Epithelial cell of esophagus (primary cell): ENCODE measurements at regions not wholly inside any gene's neighbourhood (a gene's known extent, or its start where the extent isn't known, plus 50 kb on each side); places are given as distances from the start of the nearest gene placed in this dataset.
"Not testable (repeated sequence)": the region's sequence is repeated elsewhere in the genome, so short reads cannot be mapped to it uniquely, and the experiment has no call there.

Source experiments
- DNase-seq: peaks from one replicate; pipeline ENCODE4 v3.0.0; 2010; ENCODE audit warnings: low read depth
- H3K4me3 ChIP-seq: 2 replicates; pipeline ENCODE4 v1.5.1; 2011; ENCODE audit warnings: mild to moderate bottlenecking, low read length, control low read depth
- TF ChIP-seq, protein P1 (sequence below): IDR thresholded peaks from 2 replicates; pipeline ENCODE4 v1.5.1; 2011; ENCODE audit warnings: low read depth, mild to moderate bottlenecking, low read length, control low read depth, inconsistent platforms; ENCODE audit not compliant: insufficient read depth; ENCODE audit errors: missing control alignments

GRCh38 chr13:31538067-31539042 lies 201.0 kb upstream of the RXFP2 start:
- H3K4me3 ChIP-seq = no peak overlapping the region
- peak; percentile 39 for DNase-seq
- TF ChIP-seq, protein P1, sequence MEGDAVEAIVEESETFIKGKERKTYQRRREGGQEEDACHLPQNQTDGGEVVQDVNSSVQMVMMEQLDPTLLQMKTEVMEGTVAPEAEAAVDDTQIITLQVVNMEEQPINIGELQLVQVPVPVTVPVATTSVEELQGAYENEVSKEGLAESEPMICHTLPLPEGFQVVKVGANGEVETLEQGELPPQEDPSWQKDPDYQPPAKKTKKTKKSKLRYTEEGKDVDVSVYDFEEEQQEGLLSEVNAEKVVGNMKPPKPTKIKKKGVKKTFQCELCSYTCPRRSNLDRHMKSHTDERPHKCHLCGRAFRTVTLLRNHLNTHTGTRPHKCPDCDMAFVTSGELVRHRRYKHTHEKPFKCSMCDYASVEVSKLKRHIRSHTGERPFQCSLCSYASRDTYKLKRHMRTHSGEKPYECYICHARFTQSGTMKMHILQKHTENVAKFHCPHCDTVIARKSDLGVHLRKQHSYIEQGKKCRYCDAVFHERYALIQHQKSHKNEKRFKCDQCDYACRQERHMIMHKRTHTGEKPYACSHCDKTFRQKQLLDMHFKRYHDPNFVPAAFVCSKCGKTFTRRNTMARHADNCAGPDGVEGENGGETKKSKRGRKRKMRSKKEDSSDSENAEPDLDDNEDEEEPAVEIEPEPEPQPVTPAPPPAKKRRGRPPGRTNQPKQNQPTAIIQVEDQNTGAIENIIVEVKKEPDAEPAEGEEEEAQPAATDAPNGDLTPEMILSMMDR = peak; percentile 52

- DNase-seq = no peak
- H3K4me3 ChIP-seq = no peak overlapping the region
- TF ChIP-seq, protein P1 = no peak
Observed at GRCh38 chr13:31540281-31540680, 199.0 kb upstream of the RXFP2 start.

GRCh38 chr13:31543190-31543589 lies 196.1 kb upstream of the RXFP2 start:
- H3K4me3 ChIP-seq = no peak overlapping the region
- TF ChIP-seq, protein P1 = no peak
- DNase-seq = no peak

DNA sequence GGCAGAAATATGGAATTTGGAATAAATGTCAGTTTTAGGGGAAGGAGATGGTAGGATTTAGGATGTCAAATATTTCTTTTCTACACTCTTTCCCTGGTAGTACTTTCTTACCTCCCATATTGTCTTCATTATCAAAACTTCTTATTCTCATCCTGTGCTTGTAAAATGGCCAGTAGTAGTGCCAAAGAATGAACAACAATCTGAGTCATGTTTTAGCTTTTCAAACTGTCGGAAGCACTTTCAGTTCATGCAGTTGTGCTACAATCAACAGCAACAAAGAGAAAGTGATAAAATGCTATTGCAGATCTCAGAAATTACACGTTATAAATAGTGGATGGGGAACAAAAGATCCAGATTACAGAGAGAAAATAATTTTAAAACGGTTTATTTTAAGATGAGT lies 193.7 kb upstream of the RXFP2 start:
- no peak for DNase-seq
- TF ChIP-seq, protein P1 = no peak
- H3K4me3 ChIP-seq = no peak overlapping the region

DNA sequence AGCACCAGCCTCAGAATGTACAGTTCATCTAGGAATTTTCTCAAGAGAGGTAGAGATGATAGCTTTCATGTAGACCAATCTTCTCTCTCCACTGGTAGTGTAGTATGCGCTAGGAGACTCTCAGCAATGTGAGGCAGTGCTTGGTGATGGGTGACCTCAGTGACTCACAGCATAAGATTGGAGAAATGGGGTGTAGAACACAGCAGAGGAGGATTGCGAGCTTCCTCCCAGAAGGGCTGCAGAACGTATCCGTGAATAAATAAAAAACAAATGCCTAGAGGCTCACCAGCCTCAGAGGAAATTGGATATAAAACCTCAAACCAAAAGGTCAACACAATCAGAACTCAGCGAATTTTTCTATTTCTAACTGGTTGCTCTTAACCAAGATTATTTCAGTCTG lies 182.9 kb upstream of the RXFP2 start:
- no peak for DNase-seq
- TF ChIP-seq, protein P1 = no peak
- H3K4me3 ChIP-seq = no peak overlapping the region

DNA sequence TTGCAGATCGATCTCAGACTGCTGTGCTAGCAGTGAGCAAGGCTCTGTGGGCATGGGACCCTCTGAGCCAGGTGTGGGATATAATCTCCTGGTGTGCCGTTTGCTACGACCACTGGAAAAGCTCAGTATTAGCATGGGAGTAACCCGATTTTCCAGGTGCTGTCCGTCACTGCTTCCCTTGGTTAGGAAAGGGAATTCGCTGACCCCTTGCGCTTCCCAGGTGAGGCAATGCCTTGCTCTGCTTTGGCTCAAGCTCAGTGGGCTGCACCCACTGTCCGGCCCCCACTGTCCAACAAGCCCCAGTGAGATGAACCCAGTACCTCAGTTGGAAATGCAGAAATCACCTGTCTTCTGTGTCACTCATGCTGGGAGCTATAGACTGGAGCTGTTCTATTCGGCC lies 155.1 kb upstream of the RXFP2 start:
- not testable (repeated sequence) for H3K4me3 ChIP-seq, DNase-seq

GRCh38 chr13:31587698-31588266 lies 151.5 kb upstream of the RXFP2 start:
- no peak for DNase-seq
- TF ChIP-seq, protein P1 = no peak
- no peak overlapping the region for H3K4me3 ChIP-seq
